Fibroblast of lung (primary cell): ENCODE measurements at regions not wholly inside any gene's neighbourhood (a gene's known extent, or its start where the extent isn't known, plus 50 kb on each side); places are given as distances from the start of the nearest gene placed in this dataset.

ENCODE experiments used
- CTCF ChIP-seq, 2 donors: IDR thresholded peaks in 1 of 2; conservative IDR thresholded peaks in 1 of 2; 1 replicate in 1 of 2; 2 replicates in 1 of 2; pipeline ENCODE4 v1.5.1; 2011 to 2012; ENCODE audit warnings: low read length in 2 of 2, control low read depth in 1 of 2, inconsistent platforms in 1 of 2, low read depth in 1 of 2, mild to moderate bottlenecking in 1 of 2
- EZH2 ChIP-seq: IDR thresholded peaks from 2 replicates; pipeline ENCODE4 v1.5.1; 2012; ENCODE audit warnings: low read length, control low read depth, mild to moderate bottlenecking; ENCODE audit errors: missing control alignments

DNA sequence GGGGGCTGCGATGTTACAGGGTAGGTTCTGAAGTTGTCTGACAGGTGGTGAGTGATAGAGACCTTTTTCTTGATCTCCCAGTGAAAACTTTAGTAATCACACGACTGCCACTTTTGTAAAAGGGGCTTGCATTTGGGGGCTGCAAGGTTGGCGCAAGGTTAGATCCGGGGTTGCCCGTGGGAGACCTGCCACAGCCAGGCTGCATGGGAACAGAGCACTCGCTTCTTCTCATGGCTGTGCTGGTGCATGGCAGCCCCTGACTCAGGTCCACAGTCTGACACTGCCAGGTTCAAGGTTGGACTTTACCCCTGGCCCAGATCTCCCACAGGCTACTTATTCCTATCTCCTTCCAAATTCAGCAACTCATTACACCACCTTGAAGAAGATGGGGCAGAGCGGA lies 1190.4 kb downstream of the UQCRFS1 start:
- TF ChIP-seq CTCF (conservative IDR thresholded peaks at IDR 0.05 in 1 of 2, IDR thresholded peaks at IDR 0.05 in 1 of 2; ENCODE audit: low read depth in 1 of 2, low read length in 2 of 2) = no peak
- no peak for TF ChIP-seq EZH2
